Non-pigmented ciliary epithelial cell (primary cell): ENCODE measurements at regions not wholly inside any gene's neighbourhood (a gene's known extent, or its start where the extent isn't known, plus 50 kb on each side); places are given as distances from the start of the nearest gene placed in this dataset.
A peak's percentile ranks its signal among the peaks of the same experiment; 100 is the strongest.
"Not testable (repeated sequence)": the region's sequence is repeated elsewhere in the genome, so short reads cannot be mapped to it uniquely, and the experiment has no call there.

Experiments used
- DNase-seq: peaks from one replicate; pipeline ENCODE4 v3.0.0-alpha.2; 2010; ENCODE audit warnings: low read depth

- DNase-seq = no peak
Observed at GRCh38 chr11:87871056-87871455, 304.2 kb downstream of the RAB38 start.

GRCh38 chr11:87870086-87870485 lies 305.2 kb downstream of the RAB38 start:
- DNase-seq = no peak

GRCh38 chr11:87866951-87867350 lies 308.3 kb downstream of the RAB38 start:
- no peak for DNase-seq

- no peak for DNase-seq
Observed at GRCh38 chr11:87861030-87861429, 314.2 kb downstream of the RAB38 start.

GRCh38 chr11:87859636-87860035 lies 315.6 kb downstream of the RAB38 start:
- DNase-seq = no peak

GRCh38 chr11:87851827-87852226 lies 323.4 kb downstream of the RAB38 start:
- no peak for DNase-seq

GRCh38 chr11:87851234-87851633 lies 324.0 kb downstream of the RAB38 start:
- peak; percentile 22 for DNase-seq

- no peak for DNase-seq
Observed at GRCh38 chr11:87849216-87849615, 326.0 kb downstream of the RAB38 start.

GRCh38 chr11:87840786-87841185 lies 334.5 kb downstream of the RAB38 start:
- no peak for DNase-seq

- DNase-seq = no peak
Observed at GRCh38 chr11:87832211-87832610, 343.0 kb downstream of the RAB38 start.

- DNase-seq = no peak
Observed at GRCh38 chr11:87820011-87820410, 355.2 kb downstream of the RAB38 start.

- DNase-seq = peak; percentile 3
Observed at GRCh38 chr11:87819151-87819550, 356.1 kb downstream of the RAB38 start.

- no peak for DNase-seq
Observed at GRCh38 chr11:87812571-87813365, 362.5 kb downstream of the RAB38 start.

GRCh38 chr11:87810486-87810885 lies 364.8 kb downstream of the RAB38 start:
- no peak for DNase-seq

GRCh38 chr11:87809256-87809655 lies 366.0 kb downstream of the RAB38 start:
- DNase-seq = no peak

GRCh38 chr11:87804176-87804575 lies 371.1 kb downstream of the RAB38 start:
- no peak for DNase-seq

- DNase-seq = no peak
Observed at GRCh38 chr11:87803748-87804147, 371.5 kb downstream of the RAB38 start.

GRCh38 chr11:87784862-87785261 lies 390.4 kb downstream of the RAB38 start:
- not testable (repeated sequence) for DNase-seq

GRCh38 chr11:87780068-87780413 lies 395.2 kb downstream of the RAB38 start:
- DNase-seq = no peak

GRCh38 chr11:87779276-87780067 lies 395.8 kb downstream of the RAB38 start:
- no peak for DNase-seq

GRCh38 chr11:87778357-87778756 lies 396.9 kb downstream of the RAB38 start:
- no peak for DNase-seq

GRCh38 chr11:87775036-87775435 lies 400.2 kb downstream of the RAB38 start:
- no peak for DNase-seq

- DNase-seq = no peak
Observed at GRCh38 chr11:87769661-87770060, 405.6 kb downstream of the RAB38 start.
